AG08395 (cell line): ENCODE measurements at regions not wholly inside any gene's neighbourhood (a gene's known extent, or its start where the extent isn't known, plus 50 kb on each side); places are given as distances from the start of the nearest gene placed in this dataset.

Experiments
- DNase-seq: peaks from one replicate; pipeline ENCODE4 v3.0.0; 2012; ENCODE audit warnings: mixed read lengths, low spot score

- no peak for DNase-seq
Measured at GRCh38 chr3:148641722-148642121, 56.0 kb upstream of the AGTR1 start.

GRCh38 chr3:148642214-148642613 is 55.5 kb upstream of the AGTR1 start:
- peak; percentile 8 for DNase-seq

- peak; percentile 18 for DNase-seq
Measured at GRCh38 chr3:148642616-148643015, 55.1 kb upstream of the AGTR1 start.

- peak; percentile 62 for DNase-seq
Measured at GRCh38 chr3:148643389-148643840, 54.3 kb upstream of the AGTR1 start.

- DNase-seq: peak; percentile 6
Measured at GRCh38 chr3:148646126-148646665, 51.5 kb upstream of the AGTR1 start.
